ENCODE measurements at regions not wholly inside any gene's neighbourhood (a gene's known extent, or its start where the extent isn't known, plus 50 kb on each side); places are given as distances from the start of the nearest gene placed in this dataset.

GRCh38 chr5:3312299-3312698 is 283.3 kb upstream of the IRX1 start:
- no peak for DNase-seq

GRCh38 chr5:3311433-3311832 is 284.2 kb upstream of the IRX1 start:
- peak; percentile 49 for DNase-seq

GRCh38 chr5:3310541-3311261 is 284.9 kb upstream of the IRX1 start:
- DNase-seq: peak; percentile 6

DNA sequence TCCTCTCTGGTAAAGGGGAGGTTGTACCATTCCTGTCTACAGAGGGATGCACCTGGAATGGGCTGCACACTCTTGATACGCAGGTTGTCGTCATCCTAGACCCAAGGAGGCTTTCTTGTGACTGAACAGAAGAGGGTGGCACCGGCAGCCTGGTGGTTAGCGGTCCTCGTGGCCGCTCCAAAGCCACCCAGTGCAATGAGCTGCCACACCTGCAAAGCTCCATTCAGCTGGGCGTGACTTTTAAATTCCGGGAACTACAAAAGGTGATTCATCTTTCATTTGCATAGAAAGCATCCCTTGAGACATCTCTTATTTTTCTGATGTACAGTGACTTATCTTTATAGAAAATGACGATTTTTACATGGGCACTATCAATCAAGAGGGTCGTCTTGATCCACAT is 286.1 kb upstream of the IRX1 start:
- DNase-seq: no peak

DNA sequence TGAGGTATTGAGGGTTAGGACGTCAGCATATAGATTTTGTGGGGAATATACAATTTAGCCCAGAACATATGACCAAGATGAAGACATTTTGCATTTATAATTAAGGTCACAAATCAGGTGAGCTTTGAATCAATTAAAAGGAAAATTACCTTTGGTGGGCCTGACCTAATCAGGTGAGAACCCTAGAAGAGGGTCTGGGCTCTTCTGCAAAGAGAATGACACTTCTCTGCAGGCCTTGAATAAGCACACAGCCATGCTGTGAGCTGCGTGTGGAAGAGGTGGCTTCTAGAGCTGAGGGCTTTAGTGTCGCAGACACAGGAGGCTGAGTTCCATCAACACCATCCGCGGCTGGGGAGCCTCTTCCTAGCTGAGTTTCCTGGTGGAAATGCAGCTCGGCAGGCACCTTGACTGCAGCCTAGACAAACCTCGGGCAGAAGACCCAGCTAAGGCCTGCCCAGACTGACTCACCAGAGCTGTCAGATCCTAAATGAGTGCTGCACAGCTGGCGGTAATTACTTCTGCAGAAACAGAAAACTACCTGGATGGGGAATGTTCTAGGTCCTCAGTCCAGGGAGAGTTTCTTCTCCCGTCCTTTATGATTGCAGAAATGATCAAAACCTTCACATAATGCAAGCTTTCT is 287.5 kb upstream of the IRX1 start:
- no peak for DNase-seq

- DNase-seq: no peak
These were observed 290.2 kb upstream of the IRX1 start for GRCh38 chr5:3305432-3305831.

DNA sequence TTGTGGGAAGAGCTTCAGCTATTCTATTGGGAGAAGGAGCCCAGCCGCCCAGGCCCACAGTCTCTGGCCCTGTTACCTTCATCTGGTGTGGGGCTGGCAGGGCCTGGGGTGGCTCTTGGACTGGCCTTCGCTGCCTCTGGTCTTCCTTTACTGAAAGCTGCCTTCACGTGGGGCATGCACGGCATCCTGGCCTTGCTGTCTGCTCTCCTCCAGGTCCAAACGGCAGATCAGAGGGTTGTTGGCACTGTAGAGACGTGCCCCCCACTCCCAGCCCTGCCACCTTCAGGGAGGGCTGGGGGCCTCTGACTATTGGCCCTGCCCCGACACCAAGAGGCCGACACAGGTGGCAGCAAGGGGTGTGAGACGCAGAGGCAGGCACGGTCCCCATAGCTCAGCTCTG is 291.3 kb upstream of the IRX1 start:
- DNase-seq: no peak

GRCh38 chr5:3303777-3304176 is 291.9 kb upstream of the IRX1 start:
- DNase-seq: no peak

DNA sequence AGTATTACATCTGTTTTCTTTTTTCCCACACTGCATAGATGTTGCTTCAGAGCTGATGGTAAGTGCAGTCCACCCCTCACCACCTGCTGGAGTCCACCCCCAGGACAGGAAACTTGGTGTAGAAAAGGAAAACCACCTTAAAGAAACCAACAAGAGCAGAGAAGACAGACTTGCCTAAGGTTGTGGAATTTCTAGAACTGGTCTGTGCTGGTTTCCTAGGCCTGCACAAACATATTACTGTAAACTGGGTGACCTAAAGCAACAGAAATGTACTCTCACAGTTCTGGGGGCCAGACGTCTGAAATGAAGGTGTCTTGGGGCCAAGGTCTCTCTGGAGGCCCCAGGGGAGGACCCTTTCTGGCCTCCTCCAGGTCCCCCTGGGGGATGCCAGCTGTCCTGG is 293.4 kb upstream of the IRX1 start:
- DNase-seq: no peak

- DNase-seq: no peak
These were observed 294.3 kb upstream of the IRX1 start for GRCh38 chr5:3301306-3301705.

DNA sequence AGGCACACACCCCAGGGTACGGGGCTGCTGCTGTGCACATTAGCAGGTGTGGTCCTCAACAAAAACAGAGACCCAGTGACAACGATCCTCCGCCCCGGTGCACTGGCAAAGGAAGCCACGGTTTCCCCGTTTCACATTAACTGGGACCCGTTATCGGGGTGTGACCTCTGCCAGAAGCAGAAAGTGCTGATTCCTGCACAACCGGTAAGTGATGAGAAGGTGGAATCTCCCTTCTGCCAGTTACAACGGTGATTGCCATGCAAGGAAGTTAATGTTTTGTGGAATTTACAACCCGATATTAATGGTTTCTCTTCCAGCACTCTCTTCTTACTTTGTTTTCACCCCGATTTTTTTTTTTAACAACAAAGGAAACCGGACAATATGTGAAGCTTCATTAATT is 294.9 kb upstream of the IRX1 start:
- DNase-seq: no peak

DNA sequence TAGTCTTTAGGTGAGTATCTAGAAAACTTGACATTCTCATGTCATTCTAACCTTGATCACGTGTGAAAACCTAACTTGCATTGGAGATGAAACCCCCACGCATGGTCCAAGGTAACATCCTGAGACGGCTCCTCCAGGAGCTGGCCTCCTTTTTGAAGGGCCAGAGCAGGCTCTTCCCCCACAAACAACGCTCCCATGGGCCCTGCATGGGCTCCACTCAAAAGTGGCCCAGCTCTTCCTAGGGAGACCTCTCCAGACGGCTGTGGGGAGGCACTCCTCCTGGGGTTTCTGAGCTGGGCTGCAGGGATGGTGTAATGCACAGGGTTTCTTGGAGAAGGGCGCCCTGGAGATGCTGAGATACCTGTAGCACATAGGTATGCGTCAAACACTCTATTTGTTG is 296.2 kb upstream of the IRX1 start:
- no peak for DNase-seq

DNA sequence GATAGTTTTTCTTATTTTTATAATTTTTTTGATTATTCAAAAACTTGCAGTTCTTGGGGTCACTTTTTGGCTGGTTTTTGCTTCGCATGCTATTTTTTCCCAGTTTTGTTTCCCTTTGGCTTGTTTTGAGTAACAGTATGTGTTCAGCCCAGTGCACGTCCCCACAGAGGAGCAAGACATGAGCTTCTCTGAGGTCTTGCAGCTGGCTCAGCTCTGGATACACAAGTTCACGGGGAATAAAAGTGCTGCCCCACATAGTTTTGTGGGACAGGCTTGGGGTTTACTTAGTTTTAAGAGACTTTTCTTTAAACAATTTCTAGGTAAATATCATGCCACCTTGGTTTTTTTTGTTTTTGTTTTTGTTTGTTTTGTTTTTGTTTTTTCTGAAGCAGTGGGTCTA is 297.8 kb upstream of the IRX1 start:
- no peak for DNase-seq

DNA sequence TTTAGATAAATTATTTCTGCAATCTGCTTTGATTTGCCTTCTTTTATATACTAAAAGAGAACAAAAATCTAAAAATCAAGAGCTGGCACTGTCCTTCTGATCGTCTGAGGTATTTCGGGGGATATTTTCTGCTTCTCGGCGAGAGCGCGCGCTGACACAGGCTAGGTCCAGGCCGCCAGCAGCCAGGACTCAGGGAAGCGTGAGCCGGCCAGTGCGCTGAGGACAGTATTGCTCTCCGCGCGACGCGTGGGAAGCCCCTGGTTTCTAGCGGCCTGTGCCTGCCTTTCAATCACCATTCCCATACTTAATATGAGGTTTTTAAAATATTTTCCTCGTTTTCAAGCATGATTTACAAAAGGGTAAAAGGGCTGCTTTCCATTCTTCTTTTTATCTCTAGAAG is 307.3 kb upstream of the IRX1 start:
- no peak for DNase-seq

- DNase-seq: no peak
These were observed 308.1 kb upstream of the IRX1 start for GRCh38 chr5:3287516-3287915.

GRCh38 chr5:3285621-3286020 is 310.0 kb upstream of the IRX1 start:
- DNase-seq: no peak

DNA sequence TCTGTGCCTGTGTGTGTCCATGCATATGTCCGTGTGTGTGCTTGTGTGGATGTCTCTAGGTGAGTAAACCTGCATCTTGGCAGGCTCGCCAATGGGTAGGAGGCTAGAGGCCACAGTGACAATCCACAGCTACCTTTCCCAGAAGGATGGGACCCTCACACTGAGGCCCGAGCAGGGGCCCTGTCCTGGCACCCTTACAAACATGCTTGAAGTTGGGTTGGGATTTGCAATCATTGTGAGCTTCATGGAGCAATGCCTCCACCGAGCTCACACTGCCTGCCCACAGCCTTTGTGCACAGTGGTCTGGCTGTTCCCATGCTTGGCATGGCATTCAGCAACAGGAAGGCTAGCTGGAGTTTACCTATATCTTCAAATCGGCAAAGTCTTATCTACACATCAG is 311.1 kb upstream of the IRX1 start:
- no peak for DNase-seq

GRCh38 chr5:3282841-3283240 is 312.8 kb upstream of the IRX1 start:
- no peak for DNase-seq

- no peak for DNase-seq
These were observed 314.3 kb upstream of the IRX1 start for GRCh38 chr5:3281366-3281765.

- no peak for DNase-seq
These were observed 317.0 kb upstream of the IRX1 start for GRCh38 chr5:3278643-3279042.

DNA sequence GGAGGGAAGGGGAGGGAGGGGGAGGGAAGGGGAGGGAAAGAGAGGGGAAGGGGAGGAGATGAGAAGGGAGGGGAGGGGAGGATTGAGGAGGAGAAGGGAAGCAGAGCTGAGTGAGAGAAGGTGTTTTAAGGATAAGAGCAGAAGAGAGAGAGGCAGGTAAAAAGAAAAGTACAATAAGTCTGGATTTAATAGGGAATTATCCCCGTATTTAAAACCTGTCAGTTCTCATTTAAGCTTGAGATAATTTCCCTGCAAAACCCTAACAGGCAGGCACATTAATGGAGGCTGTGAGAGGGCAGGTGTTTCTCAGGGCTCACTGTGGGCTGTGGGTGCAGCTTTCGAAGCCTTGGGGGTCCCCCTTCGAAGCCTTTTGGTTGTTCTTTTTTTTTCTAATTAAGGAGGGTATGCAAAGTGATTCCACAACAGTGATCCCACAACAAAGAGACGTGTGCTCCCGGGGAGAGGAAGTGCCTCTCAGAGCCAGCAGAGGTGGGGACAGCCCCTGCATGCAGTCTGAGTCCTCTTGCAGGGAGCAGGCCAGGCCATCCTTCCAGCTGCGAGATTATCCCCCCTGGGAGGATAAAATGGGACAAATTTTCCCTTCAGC is 317.9 kb upstream of the IRX1 start:
- DNase-seq: no peak

DNA sequence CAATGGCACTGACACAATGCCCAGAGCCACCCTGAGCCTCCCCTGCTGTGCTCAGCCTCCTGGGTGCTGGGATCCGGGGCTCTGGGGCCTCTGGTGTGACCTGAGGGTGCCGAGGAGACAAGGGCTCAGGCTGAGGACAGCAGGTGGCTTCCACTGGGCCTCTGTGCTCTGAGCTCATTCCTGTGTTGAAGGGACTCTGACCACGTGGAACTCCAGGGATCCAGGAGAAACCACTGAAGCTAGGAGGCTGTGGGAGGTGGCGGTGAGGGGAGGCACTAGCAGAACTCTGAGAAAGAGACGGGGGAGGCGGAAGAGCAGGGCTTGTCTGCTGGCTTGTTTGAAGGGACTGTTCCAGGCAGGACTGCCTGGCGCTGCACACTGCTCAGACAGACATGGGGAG is 318.7 kb upstream of the IRX1 start:
- no peak for DNase-seq

- peak; percentile 85 for DNase-seq
These were observed 326.1 kb upstream of the IRX1 start for GRCh38 chr5:3269395-3270169.
